Transverse colon (tissue), 3 donors: ENCODE measurements at regions not wholly inside any gene's neighbourhood (a gene's known extent, or its start where the extent isn't known, plus 50 kb on each side); places are given as distances from the start of the nearest gene placed in this dataset.

Experiments used
- CTCF ChIP-seq, 5 experiments: fragments of 200-600 bp in 3 of 5; fragments of 450-650 bp in 2 of 5; sonication (generic) in 3 of 5; IDR thresholded peaks; 1 replicate in 2 of 5; 2 replicates in 3 of 5; pipeline ENCODE4 v1.5.1; 2016 to 2017; ENCODE audit warnings: antibody characterized with exemption in 5 of 5, inconsistent platforms in 3 of 5, mild to moderate bottlenecking in 2 of 5, moderate library complexity in 1 of 5
- POLR2A ChIP-seq: fragments of 450-650 bp; IDR thresholded peaks from one replicate; pipeline ENCODE4 v1.6.1; 2016; ENCODE audit warnings: antibody characterized with exemption, mild to moderate bottlenecking, moderate library complexity

GRCh38 chr10:36681751-36682632 is 443.4 kb upstream of the ANKRD30A start:
- TF ChIP-seq POLR2A = no peak
- no peak for TF ChIP-seq CTCF (IDR thresholded peaks at IDR 0.05)
